Neural cell (in vitro differentiated cells): ENCODE measurements at regions not wholly inside any gene's neighbourhood (a gene's known extent, or its start where the extent isn't known, plus 50 kb on each side); places are given as distances from the start of the nearest gene placed in this dataset.

Source experiments
- H2AFZ ChIP-seq: fragments of 200-600, 300-800 bp; sonication (generic), shearing (Covaris generic); 2 replicates; pipeline ENCODE4 v1.6.0; 2014; ENCODE audit warnings: low read depth, mild to moderate bottlenecking, antibody characterized with exemption, low read length, moderate library complexity
- H3F3A ChIP-seq: fragments of 200-600 bp; shearing (Covaris generic); 2 replicates; pipeline ENCODE4 v1.6.1; 2016; ENCODE audit warnings: mild to moderate bottlenecking, moderate library complexity, mixed read lengths, antibody characterized with exemption, low read length; ENCODE audit not compliant: insufficient read depth, poor library complexity, severe bottlenecking
- H3K27ac ChIP-seq: fragments of 200-600, 300-800 bp; sonication (generic), shearing (Covaris generic); 2 replicates; pipeline ENCODE4 v1.5.1; 2014; ENCODE audit warnings: mild to moderate bottlenecking, low read length, moderate library complexity
- H3K27me3 ChIP-seq: fragments of 300-800, 200-600 bp; sonication (generic), shearing (Covaris generic); 2 replicates; pipeline ENCODE4 v1.6.0; 2014; ENCODE audit warnings: mild to moderate bottlenecking, low read depth, low read length, moderate library complexity; ENCODE audit not compliant: insufficient read depth
- H3K36me3 ChIP-seq: fragments of 300-800, 200-600 bp; sonication (generic), shearing (Covaris generic); 2 replicates; pipeline ENCODE4 v1.5.1; 2014; ENCODE audit warnings: mild to moderate bottlenecking, antibody characterized with exemption, low read length, moderate library complexity; ENCODE audit not compliant: insufficient read depth
- H3K4me2 ChIP-seq: fragments of 300-800, 200-600 bp; sonication (generic), shearing (Covaris generic); 2 replicates; pipeline ENCODE4 v1.6.0; 2014; ENCODE audit warnings: mild to moderate bottlenecking, low read length
- H3K4me3 ChIP-seq: fragments of 300-800, 200-600 bp; sonication (generic), shearing (Covaris generic); 2 replicates; pipeline ENCODE4 v1.5.1; 2014; ENCODE audit warnings: mild to moderate bottlenecking, low read length, moderate library complexity
- H3K79me2 ChIP-seq: fragments of 200-600 bp; shearing (Covaris generic); replicated peaks from 2 replicates; pipeline ENCODE4 v1.6.0; 2014; ENCODE audit warnings: mild to moderate bottlenecking, low read length, moderate library complexity; ENCODE audit not compliant: insufficient read depth
- H3K9ac ChIP-seq: fragments of 300-800, 200-600 bp; sonication (generic), shearing (Covaris generic); 2 replicates; pipeline ENCODE4 v1.6.1; 2016; ENCODE audit warnings: mild to moderate bottlenecking, low read length, mixed read lengths
- H3K9me2 ChIP-seq: fragments of 200-600 bp; shearing (Covaris generic); 2 replicates; pipeline ENCODE4 v1.6.1; 2016; ENCODE audit warnings: mild to moderate bottlenecking, low read length, mixed read lengths; ENCODE audit not compliant: insufficient read depth
- H3K9me3 ChIP-seq: fragments of 200-600, 300-800 bp; sonication (generic), shearing (Covaris generic); 2 replicates; pipeline ENCODE4 v1.6.1; 2016; ENCODE audit warnings: mild to moderate bottlenecking, mixed run types, low read length, moderate library complexity, mixed read lengths
- H4K20me1 ChIP-seq: fragments of 200-600 bp; shearing (Covaris generic); 2 replicates; pipeline ENCODE4 v1.6.1; 2016; ENCODE audit warnings: mild to moderate bottlenecking, mixed run types; ENCODE audit not compliant: insufficient read depth
- CTCF ChIP-seq: fragments of 450-650 bp; IDR thresholded peaks from 2 replicates; pipeline ENCODE4 v1.5.1; 2014; ENCODE audit warnings: antibody characterized with exemption, mild to moderate bottlenecking, moderate library complexity; ENCODE audit not compliant: poor library complexity, severe bottlenecking
- EP300 ChIP-seq: fragments of 450-650 bp; conservative IDR thresholded peaks from 2 replicates; pipeline ENCODE4 v1.6.1; 2014; ENCODE audit warnings: antibody characterized with exemption, mild to moderate bottlenecking, moderate library complexity; ENCODE audit not compliant: poor library complexity, severe bottlenecking
- EZH2 ChIP-seq: fragments of 200-600, 300-800 bp; shearing (Covaris generic), sonication (generic); IDR thresholded peaks from 2 replicates; pipeline ENCODE4 v1.6.1; 2014; ENCODE audit warnings: antibody characterized with exemption, low read length, borderline replicate concordance, mild to moderate bottlenecking; ENCODE audit not compliant: insufficient read depth, poor library complexity, severe bottlenecking
- MXI1 ChIP-seq: fragments of 450-650 bp; conservative IDR thresholded peaks from 2 replicates; pipeline ENCODE4 v1.6.1; 2014; ENCODE audit warnings: antibody characterized with exemption, mild to moderate bottlenecking; ENCODE audit not compliant: poor library complexity, severe bottlenecking
- POLR2AphosphoS5 ChIP-seq: IDR thresholded peaks from 2 replicates; pipeline ENCODE4 v1.6.1; 2012
- RAD21 ChIP-seq: fragments of 450-650 bp; conservative IDR thresholded peaks from 2 replicates; pipeline ENCODE4 v1.6.1; 2014; ENCODE audit warnings: antibody characterized with exemption, mild to moderate bottlenecking, moderate library complexity
- REST ChIP-seq: IDR thresholded peaks from 2 replicates; pipeline ENCODE4 v1.6.1; 2012; ENCODE audit warnings: borderline replicate concordance
- SMC3 ChIP-seq: fragments of 450-650 bp; conservative IDR thresholded peaks from 2 replicates; pipeline ENCODE4 v1.6.1; 2014; ENCODE audit warnings: antibody characterized with exemption, mild to moderate bottlenecking, moderate library complexity; ENCODE audit not compliant: poor library complexity
- TAF1 ChIP-seq: IDR thresholded peaks from 2 replicates; pipeline ENCODE4 v1.6.1; 2012; ENCODE audit warnings: low read depth

- no peaks in the 10 kb centered on the region for H3F3A ChIP-seq
- no peak for TF ChIP-seq MXI1
- TF ChIP-seq EP300 = no peak
- no peak for TF ChIP-seq RAD21
- TF ChIP-seq POLR2AphosphoS5 = no peak
- TF ChIP-seq SMC3 = no peak
- no peak for TF ChIP-seq REST
- no peak for TF ChIP-seq TAF1
- no peak for TF ChIP-seq EZH2
- no peak for TF ChIP-seq CTCF
- no peak overlapping the region for H3K4me3 ChIP-seq
- no peak overlapping the region for H3K4me2 ChIP-seq
- no peak overlapping the region for H3K27ac ChIP-seq
- no peaks in the 10 kb centered on the region for H3K79me2 ChIP-seq
- no peak overlapping the region for H3K9ac ChIP-seq
- no peaks in the 10 kb centered on the region for H3K9me3 ChIP-seq
- H3K36me3 ChIP-seq = no peaks in the 10 kb centered on the region
- no peaks in the 10 kb centered on the region for H3K27me3 ChIP-seq
- H4K20me1 ChIP-seq = no peaks in the 10 kb centered on the region
- H3K9me2 ChIP-seq = no peaks in the 10 kb centered on the region
- H2AFZ ChIP-seq = no peak overlapping the region
Observed at GRCh38 chr4:62292911-62293310, 1092.8 kb downstream of the ADGRL3 start.

GRCh38 chr4:62288808-62289541, 1088.8 kb downstream of the ADGRL3 start:
- no peaks in the 10 kb centered on the region for H3K79me2 ChIP-seq
- H3K4me3 ChIP-seq = no peak overlapping the region
- no peaks in the 10 kb centered on the region for H3K27me3 ChIP-seq
- H3K4me2 ChIP-seq = no peak overlapping the region
- no peaks in the 10 kb centered on the region for H3K9me2 ChIP-seq
- H3K9me3 ChIP-seq = no peaks in the 10 kb centered on the region
- H3K27ac ChIP-seq = no peak overlapping the region
- no peaks in the 10 kb centered on the region for H3F3A ChIP-seq
- TF ChIP-seq SMC3 (no peak), REST (no peak), MXI1 (no peak), RAD21 (no peak), EZH2 (no peak)
- H4K20me1 ChIP-seq = no peaks in the 10 kb centered on the region
- H2AFZ ChIP-seq = no peak overlapping the region
- H3K36me3 ChIP-seq = no peaks in the 10 kb centered on the region
- H3K9ac ChIP-seq = no peak overlapping the region
